HUES64 (cell line): ENCODE measurements at regions not wholly inside any gene's neighbourhood (a gene's known extent, or its start where the extent isn't known, plus 50 kb on each side); places are given as distances from the start of the nearest gene placed in this dataset.

ENCODE experiments used
- H3K27ac ChIP-seq: 2 replicates; pipeline ENCODE4 v1.7.0; 2013; ENCODE audit warnings: low read depth, low read length, inconsistent platforms
- H3K27me3 ChIP-seq: 2 replicates; pipeline ENCODE4 v1.6.1; 2013; ENCODE audit warnings: mild to moderate bottlenecking, low read length; ENCODE audit not compliant: insufficient read depth
- H3K36me3 ChIP-seq: 2 replicates; pipeline ENCODE4 v1.6.1; 2013; ENCODE audit warnings: mild to moderate bottlenecking, low read length; ENCODE audit not compliant: insufficient read depth
- H3K4me1 ChIP-seq: 2 replicates; pipeline ENCODE4 v1.6.1; 2013; ENCODE audit warnings: mild to moderate bottlenecking, low read length, moderate library complexity; ENCODE audit not compliant: insufficient read depth
- H3K4me3 ChIP-seq: 2 replicates; pipeline ENCODE4 v1.5.1; 2013; ENCODE audit warnings: mild to moderate bottlenecking, low read length, moderate library complexity
- H3K9ac ChIP-seq: 2 replicates; pipeline ENCODE4 v1.6.1; 2013; ENCODE audit warnings: mild to moderate bottlenecking, low read depth, low read length
- H3K9me3 ChIP-seq: 2 replicates; pipeline ENCODE4 v1.6.1; 2013; ENCODE audit warnings: low read depth, low read length; ENCODE audit not compliant: insufficient read depth
- WGBS: fragments of 150-250, 120-280 bp; methylation state at CpG from one replicate; pipeline ENCODE4 v1.1.7; 2013; ENCODE audit warnings: missing lambda C conversion rate; 5-methylcytosine and 5-hydroxymethylcytosine counted together

DNA sequence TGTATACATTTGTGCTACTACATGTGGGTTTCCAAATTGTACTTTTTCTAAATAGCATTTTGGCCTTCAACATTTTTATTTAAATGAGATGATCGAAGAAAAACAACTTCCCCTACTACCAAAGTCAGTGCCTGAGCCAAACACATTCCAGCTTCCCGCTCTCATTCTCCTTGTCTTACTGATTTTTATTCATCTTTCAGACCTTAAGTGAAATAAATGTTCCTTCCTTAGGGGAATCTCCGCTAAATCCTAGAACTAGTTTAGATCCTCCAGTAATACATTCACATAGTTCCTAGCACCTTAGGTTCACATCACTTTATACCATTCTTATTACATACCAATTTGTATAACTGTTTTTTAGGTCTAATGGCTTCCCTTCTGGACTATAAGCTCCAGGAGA lies 122.3 kb upstream of the COL3A1 start:
- H3K36me3 ChIP-seq = no peaks in the 10 kb centered on the region
- no peaks in the 10 kb centered on the region for H3K4me1 ChIP-seq
- H3K9me3 ChIP-seq = no peaks in the 10 kb centered on the region
- H3K27ac ChIP-seq = no peak overlapping the region
- no peak overlapping the region for H3K9ac ChIP-seq
- WGBS = 96% methylated on average over 3 of the region's 3 CpGs
- no peaks in the 10 kb centered on the region for H3K27me3 ChIP-seq
- no peak overlapping the region for H3K4me3 ChIP-seq

- Histone ChIP-seq H3K9ac (no peak overlapping the region), H3K36me3 (no peaks in the 10 kb centered on the region), H3K27me3 (no peaks in the 10 kb centered on the region), H3K4me1 (no peaks in the 10 kb centered on the region), H3K27ac (no peak overlapping the region), H3K9me3 (no peaks in the 10 kb centered on the region), H3K4me3 (no peak overlapping the region)
- WGBS = 95% methylated on average over 2 of the region's 2 CpGs
These were observed 121.4 kb upstream of the COL3A1 start for GRCh38 chr2:188852772-188853171.

DNA sequence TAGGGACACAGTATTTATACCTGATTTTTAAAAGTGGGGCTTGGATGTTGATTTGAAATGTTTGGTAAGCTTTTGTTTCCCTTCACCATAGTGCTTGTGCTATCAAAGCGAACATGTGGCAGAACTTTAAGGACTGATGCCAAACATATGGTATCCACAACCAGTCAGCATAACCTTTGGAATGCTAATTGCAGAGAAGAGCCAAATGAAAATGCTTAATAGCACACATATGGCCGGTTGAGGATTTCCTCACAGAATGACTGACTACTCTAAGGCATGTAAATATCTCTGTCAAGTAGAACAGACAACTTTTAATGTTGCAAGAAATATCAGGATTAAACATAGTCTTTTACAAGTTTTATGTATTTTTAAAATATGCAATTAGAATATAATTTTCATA lies 120.9 kb upstream of the COL3A1 start:
- Histone ChIP-seq H3K4me1 (no peaks in the 10 kb centered on the region), H3K4me3 (no peak overlapping the region), H3K27me3 (no peaks in the 10 kb centered on the region), H3K9ac (no peak overlapping the region), H3K27ac (no peak overlapping the region), H3K36me3 (no peaks in the 10 kb centered on the region), H3K9me3 (no peaks in the 10 kb centered on the region)
- 95% methylated on average over 2 of the region's 2 CpGs for WGBS

- Histone ChIP-seq H3K4me3 (no peak overlapping the region), H3K4me1 (no peaks in the 10 kb centered on the region), H3K27me3 (no peaks in the 10 kb centered on the region), H3K27ac (no peak overlapping the region), H3K36me3 (no peaks in the 10 kb centered on the region), H3K9ac (no peak overlapping the region), H3K9me3 (peaks cover 3% of the 10 kb centered on the region; the same call in 1 of the 2 replicates)
- WGBS = 91% methylated on average over 2 of the region's 2 CpGs
These were observed 108.5 kb upstream of the COL3A1 start for GRCh38 chr2:188865681-188866080.

DNA sequence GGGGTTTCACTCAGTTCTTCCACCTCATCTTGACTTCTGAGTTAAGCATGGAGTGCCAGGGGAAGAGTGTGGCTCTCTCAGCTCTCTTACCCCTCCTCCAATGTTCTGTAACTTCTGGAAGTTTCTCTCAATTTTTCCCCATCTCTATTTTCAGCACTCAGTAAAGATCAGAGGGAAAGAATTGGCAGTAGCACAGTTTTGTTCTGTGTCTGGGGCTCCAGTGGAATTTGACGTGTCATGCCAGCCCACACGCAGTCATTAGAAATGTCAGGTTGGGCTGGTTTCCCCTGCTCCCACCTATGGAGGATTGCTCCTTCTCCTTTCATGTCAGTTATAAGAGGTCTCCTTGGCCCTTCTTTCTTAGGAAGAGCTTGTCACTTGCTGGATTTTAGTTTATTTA lies 104.6 kb upstream of the COL3A1 start:
- H3K4me1 ChIP-seq = no peaks in the 10 kb centered on the region
- WGBS = 81% methylated on average over 2 of the region's 2 CpGs
- no peak overlapping the region for H3K9ac ChIP-seq
- H3K9me3 ChIP-seq = peaks cover 3% of the 10 kb centered on the region; the same call in 1 of the 2 replicates
- H3K4me3 ChIP-seq = no peak overlapping the region
- H3K27ac ChIP-seq = no peak overlapping the region
- no peaks in the 10 kb centered on the region for H3K36me3 ChIP-seq
- H3K27me3 ChIP-seq = no peaks in the 10 kb centered on the region

DNA sequence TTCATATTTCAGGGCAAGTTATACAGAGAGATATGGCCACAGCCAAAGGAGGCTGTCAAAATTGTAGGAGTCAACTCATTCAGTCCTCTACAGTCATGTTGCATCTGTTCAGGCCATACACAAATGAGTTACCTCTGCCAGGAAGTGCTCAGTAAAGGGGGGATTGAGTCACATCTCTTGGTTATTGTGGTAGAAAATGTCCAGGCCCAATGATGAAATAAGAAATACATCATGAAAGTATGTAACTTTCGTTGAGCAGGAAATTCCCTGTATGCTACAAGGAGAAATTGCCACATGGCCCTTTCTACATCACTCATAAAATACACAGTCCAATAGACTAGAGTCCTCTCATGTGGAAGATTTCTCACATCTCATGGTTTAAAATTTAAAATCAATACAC lies 103.9 kb upstream of the COL3A1 start:
- H3K4me1 ChIP-seq = no peaks in the 10 kb centered on the region
- peaks cover 3% of the 10 kb centered on the region; the same call in 1 of the 2 replicates for H3K9me3 ChIP-seq
- H3K4me3 ChIP-seq = no peak overlapping the region
- H3K27ac ChIP-seq = no peak overlapping the region
- no peaks in the 10 kb centered on the region for H3K27me3 ChIP-seq
- no peak overlapping the region for H3K9ac ChIP-seq
- WGBS = 93% methylated on average over 1 of the region's 1 CpG
- H3K36me3 ChIP-seq = no peaks in the 10 kb centered on the region

DNA sequence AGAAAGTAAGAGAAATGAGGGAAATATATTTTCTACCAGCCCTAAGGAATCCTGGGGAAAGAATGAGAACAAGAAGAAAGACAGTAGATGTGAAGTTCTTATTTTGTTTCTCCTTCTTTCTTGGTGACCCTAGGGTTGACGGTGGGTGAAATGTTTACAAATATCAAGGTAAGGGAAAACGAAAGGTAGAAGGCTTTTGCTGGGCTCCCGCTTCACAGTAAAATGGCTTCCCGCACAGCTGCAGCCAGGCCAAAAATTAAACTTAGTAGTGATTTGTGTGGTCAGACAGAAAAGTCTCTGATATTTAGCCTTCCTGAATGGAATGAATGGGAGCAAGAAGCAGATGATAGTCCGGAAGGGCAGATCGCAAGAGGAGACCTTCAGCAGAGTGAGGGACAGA lies 99.1 kb upstream of the COL3A1 start:
- Histone ChIP-seq H3K27ac (no peak overlapping the region), H3K36me3 (no peaks in the 10 kb centered on the region), H3K4me3 (no peak overlapping the region), H3K4me1 (no peaks in the 10 kb centered on the region), H3K9ac (no peak overlapping the region), H3K9me3 (no peaks in the 10 kb centered on the region), H3K27me3 (no peaks in the 10 kb centered on the region)
- 94% methylated on average over 6 of the region's 6 CpGs for WGBS

- H3K27ac ChIP-seq = no peak overlapping the region
- H3K9ac ChIP-seq = no peak overlapping the region
- H3K36me3 ChIP-seq = no peaks in the 10 kb centered on the region
- H3K4me3 ChIP-seq = no peak overlapping the region
- H3K9me3 ChIP-seq = no peaks in the 10 kb centered on the region
- no peaks in the 10 kb centered on the region for H3K4me1 ChIP-seq
- no peaks in the 10 kb centered on the region for H3K27me3 ChIP-seq
These were observed 95.5 kb upstream of the COL3A1 start for GRCh38 chr2:188878716-188879115.

DNA sequence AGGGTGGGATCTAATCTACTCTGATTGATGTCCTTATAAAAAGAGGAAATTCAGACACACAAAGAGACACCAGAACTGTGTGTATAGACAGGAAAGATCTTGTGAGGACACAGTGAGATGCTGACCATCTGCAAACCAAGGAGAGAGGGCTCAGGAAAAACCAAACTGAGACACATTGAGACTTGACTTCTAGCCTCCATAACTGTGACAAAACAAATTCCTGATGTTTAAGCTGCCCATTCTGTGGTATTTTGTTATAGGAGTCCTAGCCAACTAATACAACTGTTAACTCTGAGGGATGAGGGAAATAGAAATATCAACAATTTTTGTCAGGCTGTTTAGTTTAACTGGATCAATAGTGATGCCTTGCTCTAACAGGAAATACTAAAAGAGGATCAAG lies 93.4 kb upstream of the COL3A1 start:
- Histone ChIP-seq H3K36me3 (no peaks in the 10 kb centered on the region), H3K4me3 (no peak overlapping the region), H3K27ac (no peak overlapping the region), H3K4me1 (no peaks in the 10 kb centered on the region), H3K9ac (no peak overlapping the region), H3K9me3 (no peaks in the 10 kb centered on the region), H3K27me3 (no peaks in the 10 kb centered on the region)

- Histone ChIP-seq H3K27ac (no peak overlapping the region), H3K36me3 (no peaks in the 10 kb centered on the region), H3K9me3 (no peaks in the 10 kb centered on the region), H3K4me3 (no peak overlapping the region), H3K9ac (no peak overlapping the region), H3K4me1 (no peaks in the 10 kb centered on the region), H3K27me3 (no peaks in the 10 kb centered on the region)
- 96% methylated on average over 1 of the region's 1 CpG for WGBS
These were observed 92.7 kb upstream of the COL3A1 start for GRCh38 chr2:188881434-188881833.

DNA sequence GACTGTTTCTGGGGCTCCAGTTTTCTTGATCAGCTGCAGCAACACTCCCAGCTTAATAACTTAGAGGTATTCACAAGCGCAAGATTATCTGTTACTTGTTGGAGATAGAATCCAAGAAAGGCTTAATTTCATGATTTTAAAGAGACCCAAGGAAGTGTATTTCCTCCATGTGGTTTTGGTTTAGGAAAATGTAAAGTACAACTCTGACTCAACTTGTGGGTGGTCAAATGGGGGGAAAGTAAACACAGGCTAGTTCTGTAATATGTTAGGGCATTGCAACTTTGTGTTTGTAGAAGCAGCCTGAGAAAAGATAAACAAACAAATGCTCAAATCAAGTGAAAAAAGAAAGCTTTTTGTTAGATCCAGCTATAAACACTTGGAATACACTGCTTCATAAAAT lies 90.1 kb upstream of the COL3A1 start:
- 96% methylated on average over 1 of the region's 1 CpG for WGBS
- Histone ChIP-seq H3K4me3 (no peak overlapping the region), H3K27ac (no peak overlapping the region), H3K27me3 (no peaks in the 10 kb centered on the region), H3K9ac (no peak overlapping the region), H3K36me3 (no peaks in the 10 kb centered on the region), H3K4me1 (no peaks in the 10 kb centered on the region), H3K9me3 (peaks cover 2% of the 10 kb centered on the region)

GRCh38 chr2:188884517-188884916 lies 89.7 kb upstream of the COL3A1 start:
- Histone ChIP-seq H3K27me3 (no peaks in the 10 kb centered on the region), H3K9me3 (peaks cover 6% of the 10 kb centered on the region), H3K36me3 (no peaks in the 10 kb centered on the region), H3K27ac (no peak overlapping the region), H3K9ac (no peak overlapping the region), H3K4me1 (no peaks in the 10 kb centered on the region), H3K4me3 (no peak overlapping the region)
- WGBS = 83% methylated on average over 1 of the region's 3 CpGs
